HG03039 (cell line): ENCODE measurements at regions not wholly inside any gene's neighbourhood (a gene's known extent, or its start where the extent isn't known, plus 50 kb on each side); places are given as distances from the start of the nearest gene placed in this dataset.

ENCODE experiments used
- ATAC-seq: cut with Tn5 transposase; IDR thresholded peaks from one replicate; pipeline ENCODE4 v1.9.1; 2021; ENCODE audit warnings: mild to moderate bottlenecking, moderate library complexity; ENCODE audit not compliant: unreplicated experiment

DNA sequence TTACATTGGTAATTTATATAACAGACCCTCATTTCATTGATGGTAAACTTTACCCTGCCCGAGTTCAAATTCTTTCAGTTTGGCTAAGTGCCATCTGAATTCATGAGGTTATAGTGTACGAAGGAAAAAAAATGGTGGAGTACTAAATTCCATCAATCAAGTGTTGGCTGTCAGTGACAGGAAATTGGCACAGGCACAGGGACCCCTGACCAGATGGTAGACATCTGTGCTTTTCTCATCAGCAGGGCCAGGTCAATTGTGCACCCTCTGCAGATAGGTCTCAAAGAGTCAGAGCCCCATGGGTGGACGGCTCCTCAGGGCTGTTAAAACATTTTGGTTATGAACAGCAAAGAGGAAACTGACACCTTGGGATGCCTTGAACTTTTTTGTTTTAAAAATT is 439.2 kb downstream of the SETBP1 start:
- ATAC-seq = no peak

DNA sequence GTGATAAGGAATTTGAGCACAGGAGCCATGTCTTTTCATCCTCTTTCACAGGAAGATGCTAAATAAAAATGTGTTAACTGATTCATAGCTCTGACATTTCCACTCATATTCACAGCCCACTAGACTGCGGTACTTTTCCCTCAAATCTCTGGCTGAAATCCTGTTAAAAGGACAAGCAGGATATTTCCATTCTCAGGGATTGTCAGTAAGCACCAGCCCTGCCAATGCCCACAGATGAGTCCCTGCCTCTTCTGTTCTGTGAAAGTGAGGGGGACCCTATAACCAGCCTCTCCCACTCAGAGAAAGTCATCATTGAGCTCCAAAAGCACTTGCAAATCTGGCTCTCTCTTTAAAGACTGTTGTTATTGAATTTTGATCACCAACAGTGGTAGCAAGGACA is 440.5 kb downstream of the SETBP1 start:
- no peak for ATAC-seq

DNA sequence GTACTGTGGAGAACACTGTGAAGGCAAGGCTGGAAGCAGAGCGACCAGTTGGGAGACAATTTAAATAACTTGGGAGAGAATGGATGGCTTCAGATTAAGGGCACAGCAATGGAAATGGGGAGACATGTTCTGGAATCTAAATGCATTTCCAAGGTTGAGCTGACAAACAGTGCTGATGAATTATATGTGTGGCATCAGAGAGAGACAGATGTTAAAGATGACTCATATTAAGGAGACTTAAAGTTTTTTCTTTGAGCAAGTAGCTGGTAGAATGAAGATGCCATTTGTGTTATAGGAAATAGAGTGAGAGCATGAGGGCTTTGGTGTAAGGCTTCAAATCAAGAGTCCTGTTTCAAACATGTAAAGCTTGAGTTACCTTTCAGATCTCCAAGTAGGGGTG is 441.8 kb downstream of the SETBP1 start:
- no peak for ATAC-seq

DNA sequence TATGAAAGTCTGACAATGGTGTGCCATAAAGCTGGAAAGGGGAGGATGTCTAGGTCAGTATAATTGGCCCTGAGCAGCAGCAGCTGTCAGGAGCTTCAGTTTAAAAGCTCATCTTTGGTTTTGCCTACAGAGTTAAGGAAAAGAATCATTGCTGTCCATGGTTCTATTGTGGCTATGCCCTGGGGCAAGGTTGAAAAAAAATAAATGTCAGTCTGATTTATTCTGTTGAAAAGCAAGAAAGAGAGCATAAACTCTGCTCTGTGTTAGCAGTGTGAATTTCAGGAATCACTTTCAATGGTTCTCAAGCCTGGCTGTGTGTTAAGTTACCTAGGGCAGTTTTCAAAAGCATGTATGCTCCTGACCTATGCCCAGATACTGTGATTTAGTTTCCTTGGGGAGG is 446.7 kb downstream of the SETBP1 start:
- no peak for ATAC-seq

DNA sequence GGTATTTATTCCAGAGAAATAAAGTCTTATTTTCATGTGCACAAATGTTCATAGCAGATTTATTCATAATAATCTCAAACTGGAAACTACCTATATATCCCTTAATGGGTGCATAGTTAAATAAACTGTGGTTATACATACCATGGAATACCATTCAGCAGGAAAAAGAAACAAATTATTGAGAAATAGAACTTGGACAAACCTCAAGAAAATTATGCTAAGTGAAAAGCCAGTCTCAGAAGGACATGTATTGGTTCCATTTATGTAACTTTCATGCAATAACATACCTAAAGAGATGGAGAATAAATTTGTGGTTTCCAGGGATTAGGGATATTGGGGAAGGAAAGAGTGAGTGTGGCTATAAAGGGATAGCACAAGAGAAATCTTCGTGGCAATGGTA is 452.6 kb downstream of the SETBP1 start:
- ATAC-seq = no peak

DNA sequence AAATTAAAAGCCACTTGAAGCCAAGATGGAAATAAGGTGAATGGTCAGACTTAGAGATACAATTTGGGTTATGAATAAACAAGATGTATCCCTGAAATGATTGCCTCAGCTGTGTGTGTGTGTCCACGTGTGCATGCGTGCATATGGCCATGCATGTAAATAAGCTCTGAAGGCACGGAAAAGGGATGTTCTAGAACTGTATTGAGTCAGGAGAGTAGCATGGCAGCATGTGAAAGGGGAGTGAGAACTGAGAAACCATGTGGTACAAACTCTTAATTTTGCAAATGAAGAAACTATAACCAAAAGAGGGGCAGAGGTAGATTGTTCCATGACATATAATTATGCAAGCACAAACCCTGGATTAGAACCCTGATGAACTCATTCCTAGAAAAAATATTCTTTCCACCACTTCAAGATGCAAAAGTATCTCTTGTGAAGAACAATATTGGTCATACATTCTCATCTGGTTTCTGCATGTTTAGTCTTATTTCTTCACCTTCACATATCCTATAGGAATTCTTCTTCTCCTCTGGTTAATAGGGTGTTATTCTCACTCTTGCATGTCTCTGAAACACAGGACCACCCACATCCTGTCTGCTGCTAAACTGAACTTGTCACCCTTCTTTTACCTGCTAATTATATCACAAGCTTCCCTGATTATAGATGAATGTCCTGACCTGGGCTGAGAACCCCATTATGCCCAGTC is 455.8 kb downstream of the SETBP1 start:
- ATAC-seq = no peak

DNA sequence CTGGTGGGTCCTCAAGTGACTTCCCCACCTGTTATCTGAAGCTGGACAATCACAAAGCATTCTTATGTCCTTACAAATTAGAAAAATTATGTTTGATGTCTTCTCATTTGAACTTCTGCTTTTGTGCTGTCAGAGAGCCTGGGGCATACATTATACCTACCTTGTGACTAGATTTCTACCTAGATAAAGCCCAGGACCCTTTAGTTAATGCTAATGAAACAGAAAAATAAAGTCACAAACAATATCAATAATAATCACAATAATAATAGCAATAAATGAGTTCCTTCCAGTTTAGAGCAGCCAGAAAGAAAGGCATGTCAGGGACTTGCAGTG is 456.4 kb downstream of the SETBP1 start:
- ATAC-seq = no peak

DNA sequence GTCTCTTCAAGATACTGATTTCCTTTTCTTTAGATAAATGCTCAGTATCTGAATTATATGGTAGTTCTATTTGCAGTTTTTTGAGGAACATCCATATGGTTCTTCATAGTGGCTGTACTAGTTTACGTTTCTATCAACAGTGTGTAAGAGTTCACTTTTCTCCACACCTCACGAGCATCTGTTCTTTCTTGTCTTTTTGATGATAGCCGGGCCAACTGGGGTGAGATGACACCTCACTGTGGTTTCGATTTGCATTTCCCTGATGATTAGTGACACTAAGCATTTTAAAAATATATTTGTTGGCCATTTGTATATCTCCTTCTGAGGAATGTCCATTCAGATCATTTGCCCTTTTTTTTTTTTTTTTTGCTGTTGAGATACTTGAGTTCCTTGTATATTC is 458.8 kb downstream of the SETBP1 start:
- no peak for ATAC-seq

DNA sequence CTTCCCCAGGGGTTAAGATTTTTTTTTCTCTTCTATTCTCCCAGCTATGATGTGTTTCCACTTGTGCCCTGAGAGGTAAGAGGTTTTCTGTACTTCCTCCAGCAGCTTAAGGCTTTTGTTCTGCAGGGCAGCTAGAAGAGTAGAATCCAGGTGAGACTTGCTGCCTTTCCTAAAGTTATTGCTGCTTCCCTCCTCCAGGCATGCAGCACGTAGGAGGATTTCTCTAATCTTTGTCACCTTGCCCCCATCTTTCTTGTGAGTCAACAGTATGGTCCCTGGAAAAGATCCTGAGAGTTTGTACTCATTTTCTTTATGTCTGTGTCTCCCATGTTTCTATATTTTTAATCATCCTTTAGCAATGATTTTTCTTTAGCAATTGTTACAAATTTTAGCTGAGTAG is 462.2 kb downstream of the SETBP1 start:
- no peak for ATAC-seq

DNA sequence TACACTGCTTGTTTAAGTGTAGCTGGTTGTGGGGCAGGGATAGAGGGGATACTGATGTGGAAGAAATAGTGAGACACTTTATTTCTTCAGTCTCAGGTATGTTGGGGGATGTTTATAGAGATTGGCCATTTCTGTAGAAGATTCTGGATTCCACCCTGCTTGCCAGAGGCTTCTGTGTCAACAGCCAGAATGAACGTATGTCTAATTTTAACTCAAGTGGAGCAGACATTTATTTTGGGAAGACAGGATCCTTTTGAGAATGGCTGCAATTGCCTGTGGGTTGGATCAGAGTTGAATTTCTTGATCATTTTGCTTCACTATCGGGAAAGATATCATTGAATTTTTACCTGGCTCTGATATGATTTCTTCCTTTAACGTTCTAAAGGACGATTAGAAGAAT is 465.6 kb upstream of the SLC14A2 start:
- no peak for ATAC-seq

DNA sequence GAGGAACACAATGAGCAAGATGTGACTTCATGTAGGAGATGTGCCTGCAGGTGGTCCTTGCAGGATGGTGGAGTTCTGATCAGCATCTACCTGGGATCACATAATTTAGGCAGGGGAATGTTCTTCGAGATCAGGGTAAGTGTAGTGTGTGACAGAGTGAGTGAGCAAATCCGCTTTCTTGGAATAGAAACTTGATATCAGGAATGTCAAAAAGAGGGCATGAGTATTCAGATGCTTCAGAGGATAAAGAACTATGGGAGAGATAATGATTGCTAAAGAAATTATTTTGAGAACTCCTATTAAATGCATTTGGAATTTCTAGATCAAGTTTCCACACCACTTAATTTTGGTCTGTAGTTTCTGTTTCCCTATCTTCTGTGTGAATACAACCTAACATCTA is 463.6 kb upstream of the SLC14A2 start:
- ATAC-seq = no peak

DNA sequence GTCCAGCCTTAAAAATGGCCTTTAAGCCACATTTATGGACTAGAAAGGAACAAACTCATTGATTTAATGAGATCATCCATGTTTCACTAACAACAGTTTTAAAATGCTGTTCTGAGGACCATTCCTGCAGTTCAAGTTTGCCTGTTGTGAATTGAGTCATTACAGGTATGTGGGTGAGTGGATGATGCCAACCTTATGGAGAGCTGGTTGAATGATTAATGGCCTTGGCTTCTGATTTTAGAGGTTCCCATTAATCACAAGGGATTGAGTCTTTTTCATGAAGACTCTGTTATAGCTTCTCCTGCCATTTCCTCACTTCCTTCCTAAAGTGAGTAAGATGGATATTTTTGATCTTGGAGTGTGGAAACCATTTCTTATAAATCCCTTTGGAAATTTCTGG is 459.8 kb upstream of the SLC14A2 start:
- no peak for ATAC-seq

DNA sequence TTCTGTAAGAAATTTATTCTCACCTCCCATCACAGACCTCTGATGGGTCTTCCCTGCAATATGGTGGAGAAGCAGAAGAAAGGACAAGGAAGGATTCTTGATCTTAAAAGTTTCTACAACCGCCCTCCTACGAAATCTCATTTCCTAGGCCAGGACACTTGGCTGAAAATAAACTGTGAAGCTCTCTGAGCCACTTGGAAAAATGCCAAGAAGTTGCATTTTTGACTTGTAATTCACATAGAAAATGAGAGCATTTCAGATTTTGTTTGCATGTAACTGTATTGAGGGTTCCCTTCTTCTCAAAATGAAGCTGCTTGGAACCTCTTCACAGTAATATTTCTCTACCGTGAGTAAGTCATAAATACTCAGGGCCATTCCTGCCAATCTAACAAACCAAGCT is 458.3 kb upstream of the SLC14A2 start:
- ATAC-seq = no peak

DNA sequence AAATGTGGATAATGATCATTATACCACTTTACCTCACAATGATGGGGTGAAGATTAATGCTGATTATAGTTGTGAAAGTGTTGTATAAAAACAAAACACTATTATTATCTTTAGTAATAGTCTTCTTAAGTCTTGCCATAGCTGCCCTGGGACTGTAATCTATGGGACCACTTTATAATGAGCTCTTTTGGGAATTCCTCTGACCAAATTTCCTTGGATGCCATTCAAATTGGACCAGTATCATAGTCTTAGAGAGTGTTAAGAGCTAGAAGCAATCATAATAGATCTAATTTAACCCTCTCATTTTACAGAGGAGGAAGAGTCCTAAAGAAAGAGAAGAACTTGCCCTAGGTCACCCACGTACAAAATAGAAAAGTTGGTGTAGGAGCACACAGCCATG is 457.7 kb upstream of the SLC14A2 start:
- ATAC-seq = no peak

DNA sequence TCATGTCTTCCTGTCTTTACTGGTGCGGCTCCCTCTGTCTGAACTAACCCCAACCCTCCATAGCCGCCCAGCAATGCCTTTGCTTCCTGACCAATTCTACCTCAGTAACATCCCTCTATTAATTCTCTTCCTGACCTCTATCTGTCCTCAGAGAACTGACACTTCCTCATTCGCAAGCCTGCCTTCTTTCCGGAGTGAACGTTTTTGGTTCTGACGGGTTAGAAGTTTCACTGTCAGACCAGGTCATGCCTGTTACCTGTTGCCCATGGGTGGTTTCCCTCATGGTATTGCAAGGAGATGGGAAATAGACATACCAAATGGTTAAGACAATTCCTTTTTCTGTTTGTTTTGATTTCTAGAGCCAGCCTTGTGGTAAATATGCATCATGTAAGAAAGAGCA is 453.4 kb upstream of the SLC14A2 start:
- no peak for ATAC-seq

DNA sequence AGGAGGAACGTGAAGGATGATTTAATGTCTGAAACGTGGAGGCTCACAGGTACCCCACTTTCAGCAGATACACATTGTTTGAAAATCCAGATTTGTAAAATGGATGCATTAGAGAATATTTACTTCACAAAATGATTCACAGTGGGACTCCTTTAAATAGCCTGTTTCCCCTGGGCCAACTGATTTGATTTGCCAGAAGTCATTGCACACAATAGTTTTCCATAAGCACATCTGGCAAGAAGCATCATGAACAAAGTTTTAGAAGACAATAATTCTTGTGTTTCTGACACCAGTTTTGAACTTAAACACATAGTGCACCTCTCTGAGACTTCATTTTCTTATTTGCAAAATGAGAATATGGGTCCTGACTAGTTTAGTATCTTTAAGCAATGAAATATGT is 451.4 kb upstream of the SLC14A2 start:
- ATAC-seq = no peak

DNA sequence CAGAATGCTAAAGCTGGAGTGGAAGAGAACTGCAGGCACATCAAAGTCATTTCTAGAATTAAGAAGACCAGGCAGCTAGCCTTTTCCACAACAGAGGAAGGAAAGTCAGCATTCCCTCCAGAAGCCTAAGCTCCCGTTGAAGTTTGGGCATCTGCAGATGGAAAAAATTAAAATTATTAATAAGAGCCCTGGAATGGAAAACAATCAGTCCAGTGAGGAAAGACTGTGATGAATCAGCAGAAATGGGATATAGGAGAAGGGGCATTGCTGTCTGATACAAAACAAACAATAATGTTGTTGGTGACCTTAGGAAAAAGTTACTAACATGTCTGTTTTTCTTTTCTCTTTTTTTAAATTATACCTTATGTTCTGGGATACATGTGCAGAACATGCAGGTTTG is 450.7 kb upstream of the SLC14A2 start:
- ATAC-seq = no peak

DNA sequence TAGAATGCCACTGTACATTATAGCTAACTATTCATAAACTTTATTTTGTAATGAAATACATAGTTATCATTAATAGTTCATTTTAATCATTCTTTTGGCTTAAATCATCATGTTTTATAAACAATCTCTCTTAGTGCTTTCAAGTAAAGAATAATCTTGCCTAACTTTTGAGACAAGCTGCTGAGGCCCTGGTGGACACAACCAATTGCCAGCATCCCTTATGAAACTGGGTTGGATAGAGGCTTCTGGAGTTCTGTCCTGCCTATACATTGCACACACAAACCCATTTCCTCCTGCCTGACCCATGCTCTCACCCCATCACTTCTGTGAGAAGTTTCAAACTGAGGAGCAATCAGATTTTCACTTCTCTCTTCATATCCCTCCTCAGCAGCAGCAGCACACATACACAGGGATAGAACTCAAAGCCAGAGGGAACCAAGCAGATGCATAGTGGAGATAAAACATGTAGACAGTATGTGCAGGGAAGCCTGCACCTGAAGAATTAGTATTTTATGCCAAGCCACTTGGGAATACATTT is 450.0 kb upstream of the SLC14A2 start:
- no peak for ATAC-seq

DNA sequence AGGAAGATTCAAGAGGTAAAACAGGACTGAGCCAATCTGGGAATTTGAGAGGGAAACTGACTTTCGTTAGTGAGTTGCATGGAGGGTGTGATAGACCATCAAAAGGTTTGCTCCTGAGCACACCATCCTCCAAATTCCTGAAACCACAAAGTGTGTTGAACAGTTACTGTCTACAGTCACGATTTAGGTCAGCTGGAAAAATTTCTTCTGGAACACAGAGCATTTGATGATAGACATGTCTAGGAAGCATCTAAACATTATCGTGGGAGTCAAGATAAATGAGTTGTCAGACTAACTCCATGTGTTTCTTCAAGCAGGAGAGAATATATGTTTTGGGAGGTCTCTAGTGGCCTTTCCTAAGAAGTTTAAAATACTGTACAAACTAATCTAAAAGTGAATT is 449.4 kb upstream of the SLC14A2 start:
- no peak for ATAC-seq

DNA sequence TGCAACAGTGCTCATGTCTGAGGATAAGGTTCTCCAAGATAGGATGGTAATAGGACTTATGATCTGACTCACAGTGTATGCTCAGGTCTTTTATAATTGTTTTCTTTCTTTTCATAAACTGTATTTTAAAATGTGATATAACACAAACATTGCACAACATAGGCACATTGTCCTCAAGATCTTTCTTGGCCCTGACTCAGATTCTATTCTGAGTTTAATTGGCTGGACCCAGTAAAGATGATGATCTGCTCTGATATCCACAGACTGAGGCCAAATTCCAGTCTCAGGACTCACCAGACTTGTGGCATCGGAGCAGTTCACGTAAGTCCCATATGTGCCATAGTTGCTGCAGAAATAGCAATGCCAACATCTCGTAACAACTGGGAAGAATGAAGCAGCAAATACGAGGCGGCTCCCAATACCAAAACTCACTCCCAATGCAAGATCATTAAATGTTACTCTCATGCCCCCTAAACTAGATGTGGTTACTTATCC is 448.9 kb upstream of the SLC14A2 start:
- no peak for ATAC-seq

DNA sequence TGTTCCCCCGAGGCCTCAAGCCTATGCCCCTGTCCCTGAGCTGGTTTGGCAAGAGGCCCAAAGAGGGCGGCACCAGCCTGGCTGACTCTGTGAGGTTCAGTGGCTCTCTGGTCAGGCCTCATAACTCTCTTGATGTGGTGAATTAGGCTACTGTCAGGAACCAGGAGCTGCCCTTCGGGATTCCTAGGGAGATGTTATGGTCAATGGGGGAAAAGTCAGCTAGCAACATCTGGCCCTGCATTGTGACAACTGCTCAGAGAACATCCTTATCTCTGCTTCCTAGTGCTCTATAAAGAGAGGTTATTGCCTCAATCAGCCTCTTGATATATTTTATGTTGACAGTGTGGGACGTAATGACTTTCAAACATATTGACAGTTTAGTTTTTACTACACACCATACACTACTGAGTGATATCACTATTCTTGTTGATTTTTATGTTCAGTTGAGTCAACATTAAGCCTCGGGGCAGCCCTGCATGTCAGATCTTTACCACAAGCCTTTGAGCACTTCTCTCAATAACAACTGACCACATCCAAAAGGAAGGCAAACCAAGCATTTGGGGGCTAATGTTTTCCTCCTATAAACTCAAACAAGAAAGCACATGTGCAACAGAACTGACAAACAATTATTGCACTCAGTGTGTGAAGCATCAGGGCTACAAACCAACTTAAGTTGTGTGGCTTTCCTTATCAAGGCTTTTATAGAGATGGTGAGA is 448.3 kb upstream of the SLC14A2 start:
- ATAC-seq = no peak

DNA sequence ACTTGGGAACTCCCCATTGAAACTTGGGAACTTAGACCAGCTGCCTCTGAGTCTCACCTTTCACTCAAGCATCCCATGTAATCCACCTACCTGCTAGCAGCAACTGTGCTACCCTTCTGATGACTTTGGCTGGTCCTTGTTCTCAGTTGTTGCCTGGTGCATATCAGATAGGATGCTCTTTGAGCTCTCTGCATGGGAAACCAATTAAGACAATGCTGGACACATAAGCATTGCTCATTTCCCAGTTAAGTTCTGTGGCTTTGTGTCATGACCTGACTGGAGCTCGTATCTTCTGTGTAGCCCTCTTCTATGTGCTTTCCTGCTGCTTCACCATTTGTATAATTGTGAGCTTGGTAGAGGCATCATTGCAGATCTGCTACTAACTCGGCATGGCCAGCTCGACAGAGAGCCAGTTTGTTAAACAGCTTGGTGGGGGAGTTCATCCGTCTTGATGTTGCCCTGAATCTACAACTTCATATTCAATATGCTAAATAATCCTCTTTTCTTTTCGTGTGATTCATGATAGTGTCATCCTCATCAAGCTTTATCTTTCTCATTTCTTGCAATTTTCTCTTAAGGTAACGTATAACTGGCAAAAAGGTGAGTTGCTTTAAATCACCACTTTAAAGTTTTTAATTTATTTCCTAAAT is 447.5 kb upstream of the SLC14A2 start:
- ATAC-seq = no peak
